ENCODE measurements at regions not wholly inside any gene's neighbourhood (a gene's known extent, or its start where the extent isn't known, plus 50 kb on each side); places are given as distances from the start of the nearest gene placed in this dataset.

GRCh38 chr10:111707076-111707475 is 476.5 kb downstream of the GPAM start:
- WGBS, 5 donors, result 74 to 89% (median 82%) methylated on average over 1 of the region's 1 CpG
- Histone ChIP-seq H3K27ac (no peak overlapping the region), H3K4me3 (no peak overlapping the region), H3K27me3 (replicated peaks in 1 of 7) (no peaks in the 10 kb centered on the region), H3K9me3 (no peaks in the 10 kb centered on the region), H3K36me3 (no peaks in the 10 kb centered on the region), H3K4me1 (no peaks in the 10 kb centered on the region)
- DNase-seq, result no peak
- TF ChIP-seq POLR2A (IDR thresholded peaks at IDR 0.05) (no peak), POLR2AphosphoS5 (IDR thresholded peaks at IDR 0.05) (no peak), CTCF (IDR thresholded peaks at IDR 0.05 in 8 of 11, conservative IDR thresholded peaks at IDR 0.05 in 3 of 11) (no peak)
- intact Hi-C loops (cut with DNase I; ENCODE audit: low total_unique reads), result no loop called here

- H3K4me3 ChIP-seq, result no peak overlapping the region
- H3K4me1 ChIP-seq, result no peaks in the 10 kb centered on the region
- DNase-seq, result no peak
- H3K36me3 ChIP-seq, result no peaks in the 10 kb centered on the region
- 67 to 85% (median 78%) methylated on average over 4 of the region's 4 CpGs for WGBS, 5 donors
- H3K9me3 ChIP-seq, result peaks cover 0 to 21% (median 17%) of the 10 kb centered on the region in 8 donors
- H3K27me3 ChIP-seq (replicated peaks in 1 of 7), result no peaks in the 10 kb centered on the region
- TF ChIP-seq POLR2AphosphoS5 (IDR thresholded peaks at IDR 0.05), result no peak
- no peak for TF ChIP-seq CTCF (IDR thresholded peaks at IDR 0.05 in 8 of 11, conservative IDR thresholded peaks at IDR 0.05 in 3 of 11)
- no peak for TF ChIP-seq POLR2A (IDR thresholded peaks at IDR 0.05)
- no peak overlapping the region for H3K27ac ChIP-seq
- intact Hi-C loops (cut with DNase I; ENCODE audit: low total_unique reads), result no loop called here
Measured at GRCh38 chr10:111709603-111710002, 474.0 kb downstream of the GPAM start.

DNA sequence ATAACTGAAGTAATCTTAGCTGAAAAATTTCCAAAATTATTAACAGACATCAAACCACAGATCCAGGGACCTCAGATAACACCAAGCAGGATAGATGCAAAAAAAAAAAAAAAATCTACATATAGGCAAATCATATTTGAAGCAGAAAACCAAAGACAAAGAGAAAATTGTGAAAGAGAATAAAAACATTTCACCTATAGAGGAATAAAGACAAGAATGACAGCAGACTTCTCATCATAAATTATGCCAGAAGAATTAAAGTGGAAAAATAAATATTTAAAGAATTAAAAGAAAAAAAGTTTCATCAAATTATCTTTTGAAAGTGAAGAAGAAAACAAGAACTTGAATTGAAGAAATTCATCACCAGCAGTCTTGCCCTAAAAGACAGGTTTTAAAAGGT is 467.5 kb downstream of the GPAM start:
- Histone ChIP-seq H3K36me3 (no peaks in the 10 kb centered on the region), H3K27ac (no peak overlapping the region), H3K9me3 (peaks cover 7 to 61% (median 54%) of the 10 kb centered on the region in 8 donors), H3K4me1 (no peaks in the 10 kb centered on the region), H3K4me3 (no peak overlapping the region), H3K27me3 (replicated peaks in 1 of 7) (no peaks in the 10 kb centered on the region)
- no peak for TF ChIP-seq POLR2A (IDR thresholded peaks at IDR 0.05)
- TF ChIP-seq CTCF (IDR thresholded peaks at IDR 0.05 in 8 of 11, conservative IDR thresholded peaks at IDR 0.05 in 3 of 11), result no peak
- no peak for DNase-seq
- intact Hi-C loops (cut with DNase I; ENCODE audit: low total_unique reads), result no loop called here

- Histone ChIP-seq H3K4me3 (no peak overlapping the region), H3K36me3 (no peaks in the 10 kb centered on the region), H3K9me3 (no peaks in the 10 kb centered on the region), H3K27me3 (replicated peaks in 1 of 7) (no peaks in the 10 kb centered on the region), H3K27ac (peak overlapping the region in 5 of 8 donors; percentile 7 to 45 (median 37)), H3K4me1 (no peaks in the 10 kb centered on the region)
- intact Hi-C loops (cut with DNase I; ENCODE audit: low total_unique reads), result no loop called here
- WGBS, 5 donors, result 35 to 57% (median 43%) methylated on average over 1 of the region's 1 CpG
- no peak for DNase-seq
- TF ChIP-seq CTCF (IDR thresholded peaks at IDR 0.05 in 8 of 11, conservative IDR thresholded peaks at IDR 0.05 in 3 of 11) (no peak), POLR2A (IDR thresholded peaks at IDR 0.05) (no peak), POLR2AphosphoS5 (IDR thresholded peaks at IDR 0.05) (no peak)
Measured at GRCh38 chr10:111724121-111724520, 459.4 kb downstream of the GPAM start.

Data from spleen (tissue), 11 donors.